ENCODE measurements at regions not wholly inside any gene's neighbourhood (a gene's known extent, or its start where the extent isn't known, plus 50 kb on each side); places are given as distances from the start of the nearest gene placed in this dataset.

GRCh38 chr5:158637039-158637438 is 462.7 kb downstream of the EBF1 start:
- CTCF ChIA-PET: no interaction called here
- Mint-ChIP-seq H3K4me1 (peaks cover 14% of the 10 kb centered on the region), H3K4me3 (no peak overlapping the region)

GRCh38 chr5:158635565-158635964 is 464.2 kb downstream of the EBF1 start:
- ChIA-PET CTCF (no interaction called here), POLR2A (no interaction called here)
- Mint-ChIP-seq H3K4me1 (peaks cover 14% of the 10 kb centered on the region), H3K36me3 (no peaks in the 10 kb centered on the region), H3K4me3 (no peak overlapping the region), H3K27ac (no peak overlapping the region), H3K27me3 (ENCODE audit: low read depth) (no peaks in the 10 kb centered on the region), H3K9me3 (no peaks in the 10 kb centered on the region)
- ATAC-seq (no peak), DNase-seq (ENCODE audit: low spot score) (no peak)
- no peak for TF ChIP-seq ELF4 (CRISPR knock-in tag; IDR thresholded peaks at IDR 0.05; ENCODE audit: low read depth)
- TF ChIP-seq PRDM15 (CRISPR knock-in tag; IDR thresholded peaks at IDR 0.05): no peak
- no peak for TF ChIP-seq HMGA2 (CRISPR knock-in tag; IDR thresholded peaks at IDR 0.05)
- no peak for TF ChIP-seq TEAD1 (CRISPR knock-in tag; IDR thresholded peaks at IDR 0.05)
- TF ChIP-seq IRF2 (CRISPR knock-in tag; IDR thresholded peaks at IDR 0.05; ENCODE audit: borderline replicate concordance, low read depth): no peak
- TF ChIP-seq EMX1 (CRISPR knock-in tag; IDR thresholded peaks at IDR 0.05): no peak
- TF ChIP-seq OVOL2 (CRISPR knock-in tag; IDR thresholded peaks at IDR 0.05; ENCODE audit: borderline replicate concordance): no peak
- no peak for TF ChIP-seq KAT7 (CRISPR knock-in tag; IDR thresholded peaks at IDR 0.05; ENCODE audit: borderline replicate concordance)
- no peak for TF ChIP-seq MLX (CRISPR knock-in tag; IDR thresholded peaks at IDR 0.05)
- TF ChIP-seq CREM (CRISPR knock-in tag; IDR thresholded peaks at IDR 0.05): no peak
- no peak for TF ChIP-seq AR (CRISPR knock-in tag; IDR thresholded peaks at IDR 0.05)
- TF ChIP-seq E2F1 (CRISPR knock-in tag; IDR thresholded peaks at IDR 0.05): no peak
- TF ChIP-seq CDX4 (CRISPR knock-in tag; IDR thresholded peaks at IDR 0.05; ENCODE audit: borderline replicate concordance): no peak
- no peak for TF ChIP-seq ZNF281 (CRISPR knock-in tag; IDR thresholded peaks at IDR 0.05)
- TF ChIP-seq ATF1 (CRISPR knock-in tag; IDR thresholded peaks at IDR 0.05): no peak
- no peak for TF ChIP-seq FOXP4 (CRISPR knock-in tag; IDR thresholded peaks at IDR 0.05)
- TF ChIP-seq NR2C2 (CRISPR knock-in tag; IDR thresholded peaks at IDR 0.05): no peak
- no peak for TF ChIP-seq ERG (CRISPR knock-in tag; IDR thresholded peaks at IDR 0.05)

More at GRCh38 chr5:158637039-158637438, 462.7 kb downstream of the EBF1 start:
- Mint-ChIP-seq H3K27me3 (ENCODE audit: low read depth) (no peaks in the 10 kb centered on the region), H3K9me3 (no peaks in the 10 kb centered on the region), H3K36me3 (no peaks in the 10 kb centered on the region), H3K27ac (no peak overlapping the region)
- ATAC-seq (no peak), DNase-seq (ENCODE audit: low spot score) (no peak)
- POLR2A ChIA-PET: no interaction called here
- TF ChIP-seq CDX4 (CRISPR knock-in tag; IDR thresholded peaks at IDR 0.05; ENCODE audit: borderline replicate concordance): no peak

Data from WTC11 (cell line).